DND-41 (cell line): ENCODE measurements at regions not wholly inside any gene's neighbourhood (a gene's known extent, or its start where the extent isn't known, plus 50 kb on each side); places are given as distances from the start of the nearest gene placed in this dataset.

Experiments
- ATAC-seq: fragments of 200-7000 bp; cut with Tn5 transposase; 3 replicates; pipeline ENCODE4 v1.9.1; 2021; ENCODE audit warnings: low read depth; ENCODE audit not compliant: insufficient read depth
- DNase-seq: peaks from one replicate; pipeline ENCODE4 v3.0.0-alpha.2; 2020
- H2AFZ ChIP-seq: 2 replicates; pipeline ENCODE4 v1.6.0; 2012; ENCODE audit warnings: low read depth, low read length
- H3K27ac ChIP-seq: 2 replicates; pipeline ENCODE4 v1.5.1; 2012; ENCODE audit warnings: low read length, inconsistent platforms
- H3K27me3 ChIP-seq: fragments of 200-600 bp; sonication (generic); 2 replicates; pipeline ENCODE4 v1.6.0; 2012; ENCODE audit warnings: low read length, mild to moderate bottlenecking, inconsistent platforms; ENCODE audit not compliant: insufficient read depth, poor library complexity
- H3K36me3 ChIP-seq: 2 replicates; pipeline ENCODE4 v1.5.1; 2012; ENCODE audit warnings: low read length, inconsistent platforms; ENCODE audit not compliant: insufficient read depth
- H3K4me1 ChIP-seq: 2 replicates; pipeline ENCODE4 v1.5.1; 2012; ENCODE audit warnings: mild to moderate bottlenecking, low read length; ENCODE audit not compliant: insufficient read depth
- H3K4me2 ChIP-seq: 2 replicates; pipeline ENCODE4 v1.6.0; 2012; ENCODE audit warnings: mild to moderate bottlenecking, moderate library complexity, low read length, inconsistent platforms; ENCODE audit not compliant: insufficient read depth
- H3K4me3 ChIP-seq, 2 experiments: fragments of 200-600 bp in 1 of 2; shearing (Covaris generic) in 1 of 2; 2 replicates each; pipeline ENCODE4 v1.5.1; 2012 to 2016; ENCODE audit warnings: inconsistent platforms in 2 of 2, low read length in 2 of 2, mild to moderate bottlenecking in 2 of 2, low read depth in 1 of 2, moderate library complexity in 1 of 2
- H3K79me2 ChIP-seq: 2 replicates; pipeline ENCODE4 v1.6.0; 2012; ENCODE audit warnings: low read length, inconsistent platforms; ENCODE audit not compliant: insufficient read depth
- H3K9ac ChIP-seq: 2 replicates; pipeline ENCODE4 v1.6.0; 2012; ENCODE audit warnings: low read depth, mild to moderate bottlenecking, inconsistent platforms, low read length, moderate library complexity
- H3K9me3 ChIP-seq: 2 replicates; pipeline ENCODE4 v1.5.1; 2012; ENCODE audit warnings: low read length, moderate library complexity, mild to moderate bottlenecking, inconsistent platforms; ENCODE audit not compliant: insufficient read depth, severe bottlenecking
- H4K20me1 ChIP-seq: 2 replicates; pipeline ENCODE4 v1.6.0; 2012; ENCODE audit warnings: low read length; ENCODE audit not compliant: insufficient read depth
- CTCF ChIP-seq: IDR thresholded peaks from 2 replicates; pipeline ENCODE4 v1.5.1; 2012; ENCODE audit warnings: borderline replicate concordance, low read length, moderate library complexity, mild to moderate bottlenecking; ENCODE audit not compliant: poor library complexity, severe bottlenecking; ENCODE audit errors: extremely low read depth
- EZH2 ChIP-seq: IDR thresholded peaks from 3 replicates; pipeline ENCODE4 v1.6.1; 2012; ENCODE audit warnings: borderline replicate concordance, low read depth, mild to moderate bottlenecking, moderate library complexity, low read length, inconsistent platforms; ENCODE audit not compliant: severe bottlenecking

- H3K79me2 ChIP-seq, result no peaks in the 10 kb centered on the region
- no peaks in the 10 kb centered on the region for H3K27me3 ChIP-seq
- no peak overlapping the region for H3K4me2 ChIP-seq
- H2AFZ ChIP-seq, result no peak overlapping the region
- no peaks in the 10 kb centered on the region for H3K4me1 ChIP-seq
- no peaks in the 10 kb centered on the region for H3K9me3 ChIP-seq
- H3K27ac ChIP-seq, result no peak overlapping the region
- no peak for ATAC-seq
- no peaks in the 10 kb centered on the region for H4K20me1 ChIP-seq
- H3K9ac ChIP-seq, result no peak overlapping the region
- TF ChIP-seq EZH2 (no peak), CTCF (no peak)
- no peak for DNase-seq
- no peaks in the 10 kb centered on the region for H3K36me3 ChIP-seq
- H3K4me3 ChIP-seq, result no peak overlapping the region
Observed at GRCh38 chr10:111593578-111593977, 516.7 kb downstream of the ADRA2A start.

- no peak for ATAC-seq
- TF ChIP-seq CTCF (no peak), EZH2 (no peak)
- Histone ChIP-seq H3K9me3 (no peaks in the 10 kb centered on the region), H2AFZ (no peak overlapping the region), H3K36me3 (no peaks in the 10 kb centered on the region), H3K9ac (no peak overlapping the region), H3K79me2 (no peaks in the 10 kb centered on the region), H3K27ac (no peak overlapping the region), H3K4me3 (no peak overlapping the region), H3K4me1 (no peaks in the 10 kb centered on the region), H4K20me1 (no peaks in the 10 kb centered on the region), H3K4me2 (no peak overlapping the region), H3K27me3 (no peaks in the 10 kb centered on the region)
- DNase-seq, result no peak
Observed at GRCh38 chr10:111595173-111595572, 518.3 kb downstream of the ADRA2A start.

- Histone ChIP-seq H3K27me3 (no peaks in the 10 kb centered on the region), H3K9ac (no peak overlapping the region), H3K79me2 (no peaks in the 10 kb centered on the region), H2AFZ (no peak overlapping the region), H3K4me2 (no peak overlapping the region), H3K4me3 (no peak overlapping the region), H3K4me1 (no peaks in the 10 kb centered on the region), H3K36me3 (no peaks in the 10 kb centered on the region), H3K9me3 (no peaks in the 10 kb centered on the region), H4K20me1 (no peaks in the 10 kb centered on the region), H3K27ac (no peak overlapping the region)
- ATAC-seq (peak; percentile 70; the same call in 2 of the 3 replicates), DNase-seq (peak; percentile 47)
- TF ChIP-seq EZH2 (no peak), CTCF (peak; percentile 80)
Observed at GRCh38 chr10:111598433-111599059, 521.7 kb downstream of the ADRA2A start.
